Cardiac fibroblast (primary cell): ENCODE measurements at regions not wholly inside any gene's neighbourhood (a gene's known extent, or its start where the extent isn't known, plus 50 kb on each side); places are given as distances from the start of the nearest gene placed in this dataset.

Experiments used
- DNase-seq, 2 donors: peaks; one replicate each; pipeline versions ENCODE4 v3.0.0 to v3.0.0-alpha.2; 2010; ENCODE audit warnings: low read depth in 2 of 2
- H3K4me3 ChIP-seq, 2 donors: replicated peaks in 1 of 2; 1 replicate in 1 of 2; 2 replicates in 1 of 2; pipeline ENCODE4 v1.5.1; 2011; ENCODE audit warnings: low read depth in 2 of 2, low read length in 2 of 2, mild to moderate bottlenecking in 2 of 2, moderate library complexity in 1 of 2
- TF ChIP-seq, protein P1 (sequence below): IDR thresholded peaks from one replicate; pipeline ENCODE4 v1.5.1; 2011; ENCODE audit warnings: low read depth, mild to moderate bottlenecking, low read length, inconsistent platforms

GRCh38 chr1:193613041-193613440 lies 426.6 kb upstream of the B3GALT2 start:
- no peak for DNase-seq
- TF ChIP-seq, protein P1, sequence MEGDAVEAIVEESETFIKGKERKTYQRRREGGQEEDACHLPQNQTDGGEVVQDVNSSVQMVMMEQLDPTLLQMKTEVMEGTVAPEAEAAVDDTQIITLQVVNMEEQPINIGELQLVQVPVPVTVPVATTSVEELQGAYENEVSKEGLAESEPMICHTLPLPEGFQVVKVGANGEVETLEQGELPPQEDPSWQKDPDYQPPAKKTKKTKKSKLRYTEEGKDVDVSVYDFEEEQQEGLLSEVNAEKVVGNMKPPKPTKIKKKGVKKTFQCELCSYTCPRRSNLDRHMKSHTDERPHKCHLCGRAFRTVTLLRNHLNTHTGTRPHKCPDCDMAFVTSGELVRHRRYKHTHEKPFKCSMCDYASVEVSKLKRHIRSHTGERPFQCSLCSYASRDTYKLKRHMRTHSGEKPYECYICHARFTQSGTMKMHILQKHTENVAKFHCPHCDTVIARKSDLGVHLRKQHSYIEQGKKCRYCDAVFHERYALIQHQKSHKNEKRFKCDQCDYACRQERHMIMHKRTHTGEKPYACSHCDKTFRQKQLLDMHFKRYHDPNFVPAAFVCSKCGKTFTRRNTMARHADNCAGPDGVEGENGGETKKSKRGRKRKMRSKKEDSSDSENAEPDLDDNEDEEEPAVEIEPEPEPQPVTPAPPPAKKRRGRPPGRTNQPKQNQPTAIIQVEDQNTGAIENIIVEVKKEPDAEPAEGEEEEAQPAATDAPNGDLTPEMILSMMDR, result no peak
- no peak overlapping the region for H3K4me3 ChIP-seq

- no peak for DNase-seq
- H3K4me3 ChIP-seq, result no peak overlapping the region
- TF ChIP-seq, protein P1, result no peak
These were observed 423.2 kb upstream of the B3GALT2 start for GRCh38 chr1:193609592-193609991.

GRCh38 chr1:193607787-193608186 lies 421.4 kb upstream of the B3GALT2 start:
- no peak overlapping the region for H3K4me3 ChIP-seq
- DNase-seq, result no peak
- TF ChIP-seq, protein P1, result no peak

DNA sequence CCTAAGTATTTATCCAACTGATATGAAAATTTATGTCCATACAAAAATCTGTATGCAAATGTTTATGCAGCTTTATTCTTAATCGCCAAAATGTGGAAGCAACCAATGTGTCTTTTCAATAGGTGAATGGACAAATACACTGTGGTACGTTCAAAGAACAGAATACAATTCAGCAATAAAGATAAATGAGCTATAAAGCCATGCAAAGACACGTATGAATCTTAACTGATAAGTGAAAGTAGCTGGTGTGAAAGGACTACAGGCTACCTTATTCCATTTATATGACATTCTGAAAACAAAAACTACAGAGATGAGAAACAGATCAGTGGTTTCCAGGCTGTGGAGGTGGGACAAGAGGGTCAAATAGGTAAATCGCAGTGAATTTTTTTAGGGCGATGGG lies 419.6 kb upstream of the B3GALT2 start:
- H3K4me3 ChIP-seq, result no peak overlapping the region
- TF ChIP-seq, protein P1, result no peak
- DNase-seq, result no peak

GRCh38 chr1:193602705-193603104 lies 416.3 kb upstream of the B3GALT2 start:
- TF ChIP-seq, protein P1, result no peak
- no peak overlapping the region for H3K4me3 ChIP-seq
- DNase-seq, result no peak

GRCh38 chr1:193593147-193593885 lies 406.9 kb upstream of the B3GALT2 start:
- TF ChIP-seq, protein P1, result no peak
- DNase-seq, result no peak
- no peak overlapping the region for H3K4me3 ChIP-seq

- no peak for DNase-seq
- H3K4me3 ChIP-seq, result no peak overlapping the region
- TF ChIP-seq, protein P1, result no peak
These were observed 405.9 kb upstream of the B3GALT2 start for GRCh38 chr1:193592317-193592716.
